ENCODE measurements at regions not wholly inside any gene's neighbourhood (a gene's known extent, or its start where the extent isn't known, plus 50 kb on each side); places are given as distances from the start of the nearest gene placed in this dataset.
"Not testable (repeated sequence)": the region's sequence is repeated elsewhere in the genome, so short reads cannot be mapped to it uniquely, and the experiment has no call there.

DNA sequence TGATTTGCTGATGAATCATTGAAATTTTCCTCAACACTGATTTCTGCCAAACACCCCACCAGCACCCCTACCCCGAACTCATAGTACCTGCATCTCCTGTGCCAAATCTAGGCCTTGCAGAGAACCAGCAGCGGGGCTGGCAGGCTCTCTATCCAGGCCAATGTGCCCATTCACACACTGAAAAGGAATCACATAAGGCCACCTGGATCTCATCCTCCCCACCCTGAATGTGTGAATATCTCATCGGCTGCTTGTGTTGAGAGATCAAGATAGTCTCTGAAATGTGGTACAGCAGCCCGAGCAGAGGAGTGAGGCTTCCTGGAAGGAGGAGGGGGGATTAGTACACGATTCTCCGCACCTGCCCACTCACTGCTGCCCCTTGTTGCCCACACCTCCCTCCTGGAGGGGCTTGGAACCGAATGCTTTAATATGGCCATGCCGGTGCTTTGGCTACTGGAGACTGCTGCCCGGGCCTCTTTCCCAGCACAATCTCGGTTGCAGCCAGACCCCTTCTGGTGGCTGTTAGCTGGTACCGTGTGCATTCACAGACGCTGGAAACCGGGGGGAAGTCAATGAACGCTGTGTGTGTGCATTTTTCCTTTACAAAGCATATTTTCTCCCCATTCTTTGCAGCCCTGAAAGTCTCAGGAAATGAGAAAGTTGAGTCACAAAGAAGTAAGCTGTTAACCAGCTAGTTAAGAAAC, 619.5 kb downstream of the MATN1 start:
- Histone ChIP-seq H3K9ac (ENCODE audit: low read length) (no peak overlapping the region), H3K4me3 (ENCODE audit: low read length) (no peak overlapping the region), H3K9me3 (ENCODE audit: control insufficient read depth, low read depth, low read length) (no peaks in the 10 kb centered on the region), H3K4me1 (ENCODE audit: control insufficient read depth, low read depth, low read length) (no peaks in the 10 kb centered on the region), H3K27ac (ENCODE audit: low read length) (no peak overlapping the region), H3K36me3 (ENCODE audit: control insufficient read depth, low read depth, low read length) (no peaks in the 10 kb centered on the region), H3K27me3 (ENCODE audit: control insufficient read depth, insufficient read depth, low read length) (no peaks in the 10 kb centered on the region)

DNA sequence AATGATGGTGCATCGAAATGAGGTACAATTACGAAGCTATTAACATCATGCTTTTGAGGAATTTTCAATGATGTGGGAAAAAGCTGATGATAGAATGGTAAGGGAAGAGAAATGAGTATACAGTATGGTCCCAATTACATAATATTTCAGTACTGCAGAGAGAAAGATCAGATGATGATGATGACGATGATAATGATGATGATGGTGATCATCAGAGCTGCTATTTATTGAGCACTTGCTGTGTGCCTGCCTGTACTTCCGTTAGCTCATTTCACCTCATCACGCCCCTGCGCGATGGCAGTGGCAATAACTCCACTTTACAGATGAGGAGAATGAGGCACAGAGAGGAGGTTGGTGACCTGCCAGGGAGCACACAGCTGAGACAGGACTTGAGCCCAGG, 620.8 kb downstream of the MATN1 start:
- Histone ChIP-seq H3K9me3 (ENCODE audit: control insufficient read depth, low read depth, low read length) (no peaks in the 10 kb centered on the region), H3K4me1 (ENCODE audit: control insufficient read depth, low read depth, low read length) (no peaks in the 10 kb centered on the region), H3K36me3 (ENCODE audit: control insufficient read depth, low read depth, low read length) (no peaks in the 10 kb centered on the region), H3K4me3 (ENCODE audit: low read length) (no peak overlapping the region), H3K27ac (ENCODE audit: low read length) (no peak overlapping the region), H3K9ac (ENCODE audit: low read length) (no peak overlapping the region), H3K27me3 (ENCODE audit: control insufficient read depth, insufficient read depth, low read length) (no peaks in the 10 kb centered on the region)

- Histone ChIP-seq H3K9ac (ENCODE audit: low read length) (no peak overlapping the region), H3K4me1 (ENCODE audit: control insufficient read depth, low read depth, low read length) (no peaks in the 10 kb centered on the region), H3K27ac (ENCODE audit: low read length) (no peak overlapping the region), H3K4me3 (ENCODE audit: low read length) (no peak overlapping the region), H3K9me3 (ENCODE audit: control insufficient read depth, low read depth, low read length) (no peaks in the 10 kb centered on the region), H3K27me3 (ENCODE audit: control insufficient read depth, insufficient read depth, low read length) (no peaks in the 10 kb centered on the region), H3K36me3 (ENCODE audit: control insufficient read depth, low read depth, low read length) (no peaks in the 10 kb centered on the region)
These were observed 621.7 kb downstream of the MATN1 start for GRCh38 chr1:30101487-30102227.

DNA sequence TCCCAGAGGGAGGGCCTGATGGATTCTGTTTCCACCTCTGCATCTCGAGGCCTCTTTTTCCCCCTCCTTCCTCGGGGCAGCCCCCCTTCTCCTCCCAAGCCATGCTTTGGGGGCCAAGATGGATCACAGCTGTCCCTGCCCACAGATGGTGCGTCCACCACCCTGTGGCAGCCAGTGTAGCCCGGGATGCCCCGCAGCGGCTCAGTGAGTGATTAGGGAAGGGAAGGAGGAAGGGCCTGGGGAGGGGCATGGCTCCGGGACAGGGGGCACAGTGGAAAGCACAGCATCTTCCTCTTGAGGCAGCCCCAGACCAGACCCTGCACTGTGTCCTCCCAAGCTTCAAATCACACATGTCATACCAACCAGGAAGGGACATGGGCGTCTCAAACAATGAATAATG, 622.4 kb downstream of the MATN1 start:
- no peaks in the 10 kb centered on the region for H3K36me3 ChIP-seq (ENCODE audit: control insufficient read depth, low read depth, low read length)
- no peak overlapping the region for H3K27ac ChIP-seq (ENCODE audit: low read length)
- H3K9me3 ChIP-seq (ENCODE audit: control insufficient read depth, low read depth, low read length): no peaks in the 10 kb centered on the region
- H3K4me1 ChIP-seq (ENCODE audit: control insufficient read depth, low read depth, low read length): no peaks in the 10 kb centered on the region
- no peak overlapping the region for H3K4me3 ChIP-seq (ENCODE audit: low read length)
- H3K27me3 ChIP-seq (ENCODE audit: control insufficient read depth, insufficient read depth, low read length): no peaks in the 10 kb centered on the region
- no peak overlapping the region for H3K9ac ChIP-seq (ENCODE audit: low read length)

GRCh38 chr1:30100524-30100862, 622.9 kb downstream of the MATN1 start:
- no peak overlapping the region for H3K4me3 ChIP-seq (ENCODE audit: low read length)

DNA sequence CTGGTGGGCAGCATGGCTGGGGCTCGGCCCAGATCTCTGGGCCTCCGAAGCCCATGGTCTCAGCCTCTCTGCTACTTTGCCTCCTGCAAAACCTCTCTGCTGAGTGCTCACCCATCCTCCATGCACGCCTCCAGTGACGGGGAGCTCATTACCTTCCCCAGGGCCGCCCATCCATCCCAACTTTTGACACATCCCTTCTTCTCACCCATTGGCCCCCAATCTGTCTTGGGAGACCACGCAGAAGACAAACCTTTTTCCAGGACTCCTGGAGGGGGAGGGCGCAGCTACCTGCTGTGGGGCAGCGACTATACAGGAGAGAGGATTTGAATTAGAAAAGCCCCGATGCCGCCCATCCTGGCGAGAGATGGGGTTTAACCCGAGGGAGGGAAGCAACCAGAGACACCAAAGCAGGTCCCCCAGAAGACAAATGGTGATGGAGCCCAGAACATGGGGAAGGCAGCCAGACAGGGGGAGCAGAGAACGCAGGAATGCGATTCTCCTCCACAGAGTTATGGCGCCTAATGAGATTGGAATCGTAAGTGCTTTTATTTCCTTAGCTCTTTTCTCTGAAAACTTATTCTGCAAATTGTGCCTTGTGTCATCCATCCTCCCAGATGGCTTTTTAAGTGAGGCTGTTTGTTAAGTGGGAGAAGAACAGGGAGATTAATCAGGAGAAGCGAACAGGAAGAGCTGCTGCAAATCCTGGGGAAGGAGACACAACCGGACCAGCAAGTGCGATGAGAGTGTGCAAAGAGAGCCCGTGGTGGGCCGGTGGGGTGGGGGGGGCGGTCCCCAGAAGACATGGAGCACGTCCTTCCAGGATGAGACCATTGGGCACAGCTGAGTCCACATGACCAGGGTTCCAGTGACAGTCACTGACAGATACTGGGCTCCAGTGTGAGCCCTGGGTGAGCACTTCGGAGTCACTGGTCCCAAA, 623.5 kb downstream of the MATN1 start:
- Histone ChIP-seq H3K9ac (ENCODE audit: low read length) (no peak overlapping the region), H3K4me3 (ENCODE audit: low read length) (no peak overlapping the region), H3K4me1 (ENCODE audit: control insufficient read depth, low read depth, low read length) (no peaks in the 10 kb centered on the region), H3K27ac (ENCODE audit: low read length) (no peak overlapping the region), H3K36me3 (ENCODE audit: control insufficient read depth, low read depth, low read length) (no peaks in the 10 kb centered on the region), H3K9me3 (ENCODE audit: control insufficient read depth, low read depth, low read length) (no peaks in the 10 kb centered on the region), H3K27me3 (ENCODE audit: control insufficient read depth, insufficient read depth, low read length) (no peaks in the 10 kb centered on the region)

More at GRCh38 chr1:30100524-30100862, 622.9 kb downstream of the MATN1 start:
- Histone ChIP-seq H3K36me3 (ENCODE audit: control insufficient read depth, low read depth, low read length) (no peaks in the 10 kb centered on the region), H3K27ac (ENCODE audit: low read length) (no peak overlapping the region), H3K4me1 (ENCODE audit: control insufficient read depth, low read depth, low read length) (no peaks in the 10 kb centered on the region), H3K27me3 (ENCODE audit: control insufficient read depth, insufficient read depth, low read length) (no peaks in the 10 kb centered on the region), H3K9me3 (ENCODE audit: control insufficient read depth, low read depth, low read length) (no peaks in the 10 kb centered on the region), H3K9ac (ENCODE audit: low read length) (no peak overlapping the region)

DNA sequence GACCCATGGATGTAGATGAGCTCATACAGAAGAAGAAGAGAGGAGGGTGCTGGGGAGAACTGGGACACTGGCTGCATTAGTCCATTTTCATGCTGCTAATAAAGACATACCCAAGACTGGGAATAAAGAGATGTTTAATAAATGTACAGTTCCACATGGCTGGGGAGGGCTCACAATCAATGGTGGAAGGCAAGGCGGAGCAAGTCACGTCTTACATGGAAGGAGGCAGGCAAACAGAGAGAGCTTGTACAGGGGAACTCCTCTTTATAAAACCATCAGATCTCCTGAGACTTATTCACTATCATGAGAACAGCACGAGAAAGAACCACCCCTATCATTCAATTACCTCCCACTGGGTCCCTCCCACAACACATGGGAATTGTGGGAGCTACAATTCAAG, 625.5 kb downstream of the MATN1 start:
- not testable (repeated sequence) for H3K36me3 ChIP-seq (ENCODE audit: control insufficient read depth, low read depth, low read length); H3K9ac ChIP-seq (ENCODE audit: low read length); H3K4me1 ChIP-seq (ENCODE audit: control insufficient read depth, low read depth, low read length); H3K9me3 ChIP-seq (ENCODE audit: control insufficient read depth, low read depth, low read length); H3K4me3 ChIP-seq (ENCODE audit: low read length); H3K27me3 ChIP-seq (ENCODE audit: control insufficient read depth, insufficient read depth, low read length); H3K27ac ChIP-seq (ENCODE audit: low read length)

GRCh38 chr1:30095451-30096025, 627.8 kb downstream of the MATN1 start:
- Histone ChIP-seq H3K4me1 (ENCODE audit: control insufficient read depth, low read depth, low read length) (no peaks in the 10 kb centered on the region), H3K9ac (ENCODE audit: low read length) (no peak overlapping the region), H3K4me3 (ENCODE audit: low read length) (no peak overlapping the region), H3K27ac (ENCODE audit: low read length) (no peak overlapping the region), H3K9me3 (ENCODE audit: control insufficient read depth, low read depth, low read length) (peaks cover 5% of the 10 kb centered on the region), H3K27me3 (ENCODE audit: control insufficient read depth, insufficient read depth, low read length) (no peaks in the 10 kb centered on the region), H3K36me3 (ENCODE audit: control insufficient read depth, low read depth, low read length) (no peaks in the 10 kb centered on the region)

DNA sequence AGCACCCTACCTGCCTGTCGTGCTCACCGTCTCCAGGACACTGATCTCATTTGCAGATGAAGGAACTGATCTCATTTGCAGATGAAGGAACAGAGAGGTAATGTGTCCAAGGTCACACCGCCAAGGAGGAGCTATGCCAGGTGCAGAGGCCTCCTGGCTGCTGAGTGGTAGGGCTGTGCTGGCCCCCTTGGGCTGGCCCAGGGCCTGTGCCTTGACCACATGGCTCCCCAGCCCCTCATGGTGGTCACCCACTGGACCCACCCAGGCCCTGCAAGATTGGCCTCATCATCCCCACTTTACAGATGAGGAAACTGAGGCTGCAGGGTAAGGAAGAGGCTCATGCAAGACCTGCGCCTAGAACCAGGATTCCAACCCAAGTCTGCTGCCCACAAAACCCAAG, 628.3 kb downstream of the MATN1 start:
- no peaks in the 10 kb centered on the region for H3K36me3 ChIP-seq (ENCODE audit: control insufficient read depth, low read depth, low read length)
- peaks cover 5% of the 10 kb centered on the region for H3K9me3 ChIP-seq (ENCODE audit: control insufficient read depth, low read depth, low read length)
- no peak overlapping the region for H3K27ac ChIP-seq (ENCODE audit: low read length)
- H3K27me3 ChIP-seq (ENCODE audit: control insufficient read depth, insufficient read depth, low read length): no peaks in the 10 kb centered on the region
- H3K4me3 ChIP-seq (ENCODE audit: low read length): no peak overlapping the region
- H3K4me1 ChIP-seq (ENCODE audit: control insufficient read depth, low read depth, low read length): no peaks in the 10 kb centered on the region
- H3K9ac ChIP-seq (ENCODE audit: low read length): no peak overlapping the region

GRCh38 chr1:30092051-30092858, 631.1 kb downstream of the MATN1 start:
- Histone ChIP-seq H3K27ac (ENCODE audit: low read length) (no peak overlapping the region), H3K9ac (ENCODE audit: low read length) (no peak overlapping the region), H3K27me3 (ENCODE audit: control insufficient read depth, insufficient read depth, low read length) (no peaks in the 10 kb centered on the region), H3K4me3 (ENCODE audit: low read length) (no peak overlapping the region), H3K4me1 (ENCODE audit: control insufficient read depth, low read depth, low read length) (no peaks in the 10 kb centered on the region), H3K9me3 (ENCODE audit: control insufficient read depth, low read depth, low read length) (peaks cover 5% of the 10 kb centered on the region), H3K36me3 (ENCODE audit: control insufficient read depth, low read depth, low read length) (no peaks in the 10 kb centered on the region)

Data from iPS-18a (cell line).